ENCODE measurements at regions not wholly inside any gene's neighbourhood (a gene's known extent, or its start where the extent isn't known, plus 50 kb on each side); places are given as distances from the start of the nearest gene placed in this dataset.
"Not testable (repeated sequence)": the region's sequence is repeated elsewhere in the genome, so short reads cannot be mapped to it uniquely, and the experiment has no call there.

DNA sequence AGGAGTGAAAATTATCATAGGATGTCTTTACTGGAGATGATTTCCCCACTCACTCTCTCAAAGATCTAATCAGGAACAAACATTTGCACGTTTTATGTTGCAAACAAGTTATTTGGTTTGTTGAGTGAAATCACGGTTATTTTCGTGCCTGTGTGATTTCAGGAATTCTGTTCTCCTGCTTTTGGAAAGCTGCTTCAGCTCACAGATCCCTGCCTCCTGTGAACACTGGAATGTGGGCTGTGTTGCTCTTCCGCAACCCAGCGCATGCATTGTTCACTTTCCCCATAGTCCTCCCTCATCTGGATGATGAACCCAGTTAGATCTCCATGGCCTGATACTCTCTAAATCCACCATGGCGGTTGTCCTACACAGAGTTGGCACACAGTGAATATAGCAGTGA, 91.0 kb downstream of the PLEKHG1 start:
- Mint-ChIP-seq H3K4me3 (no peak overlapping the region), H3K4me1 (no peaks in the 10 kb centered on the region), H3K27ac (no peak overlapping the region), H3K27me3 (no peaks in the 10 kb centered on the region), H3K9me3 (no peaks in the 10 kb centered on the region), H3K36me3 (ENCODE audit: low read depth) (no peaks in the 10 kb centered on the region)
- no peak for ATAC-seq (replicated peaks)

DNA sequence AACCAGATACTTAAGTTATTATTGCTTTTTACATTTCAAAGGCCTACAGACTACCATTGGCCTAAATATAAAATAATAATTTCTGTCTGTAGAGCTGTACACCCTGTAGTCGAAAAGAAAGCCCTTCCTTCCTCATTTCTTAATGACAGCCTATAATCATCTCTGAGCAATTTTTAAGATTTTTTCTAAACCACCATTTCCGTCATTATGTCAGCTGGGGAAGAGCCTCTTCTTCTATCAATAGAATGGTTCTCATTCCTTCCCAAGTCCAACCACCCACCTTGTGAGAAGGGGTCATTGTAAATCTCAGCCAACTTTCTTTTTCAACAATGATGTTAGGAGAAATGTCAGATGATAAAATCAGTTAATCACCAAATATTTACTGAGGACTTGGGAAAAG, 91.8 kb downstream of the PLEKHG1 start:
- Mint-ChIP-seq H3K27ac (no peak overlapping the region), H3K9me3 (no peaks in the 10 kb centered on the region), H3K27me3 (no peaks in the 10 kb centered on the region), H3K36me3 (ENCODE audit: low read depth) (no peaks in the 10 kb centered on the region), H3K4me1 (no peaks in the 10 kb centered on the region), H3K4me3 (no peak overlapping the region)
- no peak for ATAC-seq (replicated peaks)

DNA sequence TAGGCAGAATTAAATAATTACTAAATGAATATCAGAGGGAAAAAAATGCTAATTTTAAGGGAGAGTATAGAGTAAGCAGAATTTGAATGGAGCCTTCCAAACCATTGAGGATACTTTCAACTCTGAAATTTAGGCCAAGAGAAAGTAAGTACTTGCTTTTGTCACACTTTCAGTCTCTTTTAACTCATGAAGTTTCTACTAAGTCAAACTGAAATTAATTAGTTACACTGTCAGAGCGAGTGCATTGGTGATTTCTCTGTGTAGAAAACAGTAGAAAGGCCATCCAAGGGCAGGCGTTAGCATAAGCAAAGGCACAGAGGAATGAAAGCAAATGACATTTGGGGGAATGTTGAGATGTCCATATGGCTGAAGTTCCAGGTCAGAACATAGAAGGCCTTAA, 92.9 kb downstream of the PLEKHG1 start:
- H3K27me3 Mint-ChIP-seq = no peaks in the 10 kb centered on the region
- H3K27ac Mint-ChIP-seq = peak overlapping the region; percentile 47
- H3K4me1 Mint-ChIP-seq = no peaks in the 10 kb centered on the region
- no peaks in the 10 kb centered on the region for H3K9me3 Mint-ChIP-seq
- peak; percentile 50 for ATAC-seq (replicated peaks)
- no peak overlapping the region for H3K4me3 Mint-ChIP-seq
- no peaks in the 10 kb centered on the region for H3K36me3 Mint-ChIP-seq (ENCODE audit: low read depth)

DNA sequence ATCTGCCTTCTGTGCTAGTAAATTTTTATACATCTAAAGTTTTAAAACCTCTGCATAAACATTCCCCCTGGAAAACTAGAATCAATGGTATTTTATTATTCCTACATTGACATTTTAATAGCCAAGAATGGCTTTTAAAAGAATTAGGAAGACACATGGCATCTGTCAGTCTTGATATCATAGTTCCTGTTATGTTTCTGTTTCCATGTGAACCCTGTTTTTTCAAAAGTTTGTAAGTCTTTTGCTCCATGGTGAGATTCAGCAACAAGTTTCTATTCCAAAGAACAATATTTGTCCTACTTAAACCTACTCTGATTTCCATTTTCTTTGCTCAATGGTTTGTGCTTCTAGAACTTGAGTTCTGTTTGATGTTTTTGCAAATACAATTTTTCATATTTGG, 95.2 kb downstream of the PLEKHG1 start:
- Mint-ChIP-seq H3K9me3 (no peaks in the 10 kb centered on the region), H3K36me3 (ENCODE audit: low read depth) (no peaks in the 10 kb centered on the region), H3K27me3 (no peaks in the 10 kb centered on the region), H3K27ac (no peak overlapping the region), H3K4me3 (no peak overlapping the region), H3K4me1 (no peaks in the 10 kb centered on the region)
- ATAC-seq (replicated peaks) = no peak

DNA sequence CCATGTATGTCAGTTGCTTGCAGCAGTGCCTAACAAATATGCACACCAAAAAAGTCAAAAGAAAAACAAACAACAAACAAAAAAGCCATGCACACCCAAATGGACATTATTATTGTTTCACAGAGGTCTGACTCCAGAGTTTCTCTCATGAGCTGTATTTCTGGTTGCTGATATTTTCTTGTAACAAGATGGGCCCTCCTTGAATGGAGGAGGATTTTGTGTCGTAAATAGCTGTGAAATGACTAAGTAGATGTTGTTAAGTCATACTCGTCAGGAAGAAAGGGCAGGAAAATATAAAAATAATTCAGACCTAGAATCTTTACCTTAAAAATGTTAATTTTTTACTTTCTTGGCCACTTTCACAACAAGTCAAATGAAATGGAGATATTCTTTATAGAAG, 96.0 kb downstream of the PLEKHG1 start:
- Mint-ChIP-seq H3K27me3 (no peaks in the 10 kb centered on the region), H3K36me3 (ENCODE audit: low read depth) (no peaks in the 10 kb centered on the region), H3K4me1 (no peaks in the 10 kb centered on the region), H3K9me3 (no peaks in the 10 kb centered on the region), H3K4me3 (no peak overlapping the region), H3K27ac (no peak overlapping the region)
- ATAC-seq (replicated peaks) = no peak

DNA sequence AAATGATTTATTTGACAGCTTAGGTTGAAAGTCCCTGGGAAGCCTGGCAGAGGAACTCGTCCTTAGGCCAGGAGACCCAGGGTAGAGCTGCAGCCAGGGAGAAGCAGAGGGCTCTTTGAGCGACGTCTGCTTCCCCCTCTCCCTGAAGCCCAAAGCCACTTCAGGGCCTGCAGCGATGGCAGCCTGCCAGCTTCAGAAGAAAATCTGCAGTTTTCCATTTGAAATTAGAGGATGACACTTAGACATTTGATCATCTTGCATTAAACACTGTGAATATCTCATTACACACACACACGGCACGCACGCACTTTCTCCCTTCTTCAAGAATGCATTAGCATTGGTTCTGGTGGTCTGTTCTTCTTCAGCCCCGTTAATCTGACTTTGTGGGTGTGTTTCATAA, 96.5 kb downstream of the PLEKHG1 start:
- no peak for ATAC-seq (replicated peaks)
- H3K36me3 Mint-ChIP-seq (ENCODE audit: low read depth) = no peaks in the 10 kb centered on the region
- H3K27ac Mint-ChIP-seq = no peak overlapping the region
- H3K9me3 Mint-ChIP-seq = no peaks in the 10 kb centered on the region
- no peaks in the 10 kb centered on the region for H3K4me1 Mint-ChIP-seq
- no peak overlapping the region for H3K4me3 Mint-ChIP-seq
- no peaks in the 10 kb centered on the region for H3K27me3 Mint-ChIP-seq

DNA sequence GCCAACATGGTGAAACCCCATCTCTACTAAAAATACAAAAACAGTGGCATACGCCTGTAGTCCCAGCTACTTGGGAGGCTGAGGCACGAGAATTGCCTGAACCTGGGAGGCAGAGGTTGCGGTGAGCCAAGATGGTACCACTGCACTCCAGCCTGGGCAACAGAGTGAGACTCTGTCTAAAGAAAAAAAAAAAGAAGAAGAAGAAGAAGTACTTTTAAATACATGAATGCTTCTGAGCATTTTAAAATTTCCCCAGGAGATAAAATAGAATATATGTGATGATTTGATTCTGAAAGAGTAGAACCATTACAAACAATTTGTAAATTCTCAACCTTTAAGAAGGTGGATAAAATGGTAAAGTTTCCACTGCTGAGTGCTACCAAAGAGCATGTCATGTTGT, 97.2 kb downstream of the PLEKHG1 start:
- H3K27ac Mint-ChIP-seq; ATAC-seq (replicated peaks); H3K4me1 Mint-ChIP-seq; H3K36me3 Mint-ChIP-seq (ENCODE audit: low read depth); H3K27me3 Mint-ChIP-seq; H3K9me3 Mint-ChIP-seq; H3K4me3 Mint-ChIP-seq: not testable (repeated sequence)

DNA sequence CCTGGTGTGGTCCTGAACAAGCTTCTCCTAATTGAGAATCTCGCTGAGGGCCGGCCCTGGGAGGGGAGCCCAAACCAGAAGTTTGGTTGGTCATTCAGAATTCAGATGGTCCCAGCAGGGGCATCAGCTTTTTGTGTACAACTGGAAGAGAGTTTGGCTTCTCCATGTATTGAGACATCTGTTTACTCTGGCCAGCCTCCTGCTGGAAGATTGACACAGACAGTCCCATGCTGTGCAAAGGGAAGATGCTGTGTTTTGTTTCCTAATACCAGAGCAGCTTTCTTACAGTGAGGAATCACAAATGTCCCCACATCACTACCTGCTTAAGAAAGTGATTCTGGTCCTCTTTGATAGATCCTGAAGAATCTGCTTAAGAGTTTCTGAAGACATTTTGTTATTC, 97.8 kb downstream of the PLEKHG1 start:
- Mint-ChIP-seq H3K36me3 (ENCODE audit: low read depth) (no peaks in the 10 kb centered on the region), H3K4me1 (no peaks in the 10 kb centered on the region), H3K9me3 (no peaks in the 10 kb centered on the region), H3K4me3 (no peak overlapping the region), H3K27me3 (no peaks in the 10 kb centered on the region), H3K27ac (no peak overlapping the region)
- ATAC-seq (replicated peaks) = no peak

DNA sequence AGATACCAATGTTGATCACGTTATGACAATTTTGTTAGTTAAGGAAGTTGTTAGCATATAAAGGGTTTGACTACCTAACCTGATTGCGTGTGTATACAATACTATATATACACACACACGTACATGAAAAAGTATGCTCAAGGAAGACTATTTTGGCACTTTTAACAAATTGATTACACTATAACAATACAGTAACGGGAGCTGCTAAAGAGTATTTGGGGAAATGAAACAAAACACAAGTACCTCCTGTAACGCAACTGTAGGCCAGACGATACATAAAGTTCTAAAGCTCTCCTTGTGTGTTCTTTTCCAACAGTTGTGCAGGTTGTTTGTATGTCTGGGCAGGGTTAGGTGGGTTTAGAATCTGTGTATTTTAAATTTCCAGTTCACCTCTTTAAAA, 98.7 kb downstream of the PLEKHG1 start:
- Mint-ChIP-seq H3K27me3 (no peaks in the 10 kb centered on the region), H3K36me3 (ENCODE audit: low read depth) (no peaks in the 10 kb centered on the region), H3K27ac (no peak overlapping the region), H3K9me3 (no peaks in the 10 kb centered on the region), H3K4me1 (no peaks in the 10 kb centered on the region), H3K4me3 (no peak overlapping the region)
- no peak for ATAC-seq (replicated peaks)

DNA sequence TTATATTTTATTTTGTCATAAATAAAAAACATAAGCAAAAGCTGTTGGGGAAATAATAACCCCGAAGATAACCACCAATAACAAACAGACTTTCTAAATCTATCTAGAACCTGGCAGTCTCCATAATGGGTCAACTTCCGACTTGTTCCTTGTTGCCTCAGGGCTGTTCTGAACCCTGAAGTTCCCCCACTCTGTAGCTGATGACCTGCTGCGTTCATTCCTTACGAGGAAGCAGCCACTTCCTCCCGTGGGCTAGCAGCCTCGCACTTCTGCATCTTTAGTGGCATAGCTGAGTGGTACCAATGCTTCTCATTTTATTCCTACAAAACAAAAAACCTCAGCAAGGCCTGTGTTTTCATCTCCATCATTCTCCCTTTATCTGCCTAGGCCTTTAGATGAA, 103.0 kb downstream of the PLEKHG1 start:
- Mint-ChIP-seq H3K4me3 (no peak overlapping the region), H3K36me3 (ENCODE audit: low read depth) (no peaks in the 10 kb centered on the region), H3K4me1 (no peaks in the 10 kb centered on the region), H3K9me3 (no peaks in the 10 kb centered on the region), H3K27me3 (no peaks in the 10 kb centered on the region), H3K27ac (no peak overlapping the region)
- ATAC-seq (replicated peaks) = no peak

DNA sequence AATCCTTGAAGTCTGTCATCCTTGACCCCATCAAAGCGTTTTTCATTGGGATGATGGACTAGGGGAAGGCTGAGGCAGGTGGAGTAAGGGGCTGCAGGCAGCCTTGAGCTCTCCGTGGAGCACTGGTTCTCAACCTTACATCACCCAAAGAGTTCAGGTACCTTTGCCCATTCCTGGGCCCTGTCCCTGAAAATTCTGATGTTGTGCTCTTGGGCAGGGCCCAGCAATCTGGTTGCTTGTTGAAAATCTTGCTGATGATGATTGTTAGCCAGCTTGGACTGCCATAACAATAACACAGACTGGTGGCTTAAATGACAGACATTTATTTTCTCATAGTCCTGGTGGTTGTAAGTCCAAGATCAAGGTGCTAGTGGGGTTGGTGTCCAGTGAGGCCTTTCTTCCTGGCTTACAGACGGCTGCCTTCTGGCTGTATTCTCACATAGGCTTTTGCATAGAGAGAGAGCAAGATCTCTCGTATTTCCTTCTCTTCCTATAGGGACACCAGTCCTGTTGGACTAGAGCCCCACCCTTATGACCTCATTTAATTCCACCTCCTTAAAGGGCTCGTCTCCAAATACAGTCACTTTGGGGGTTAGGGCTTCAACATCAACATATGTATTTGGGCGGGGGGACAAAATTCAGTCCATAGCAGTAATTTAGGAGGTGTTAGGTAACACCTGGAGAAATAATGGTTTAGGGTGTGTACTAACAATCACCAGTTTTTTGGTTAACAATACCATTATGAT, 104.9 kb downstream of the PLEKHG1 start:
- no peak overlapping the region for H3K4me3 Mint-ChIP-seq
- no peak for ATAC-seq (replicated peaks)
- H3K27ac Mint-ChIP-seq = no peak overlapping the region
- H3K27me3 Mint-ChIP-seq = no peaks in the 10 kb centered on the region
- H3K4me1 Mint-ChIP-seq = no peaks in the 10 kb centered on the region
- H3K36me3 Mint-ChIP-seq (ENCODE audit: low read depth) = no peaks in the 10 kb centered on the region
- no peaks in the 10 kb centered on the region for H3K9me3 Mint-ChIP-seq

DNA sequence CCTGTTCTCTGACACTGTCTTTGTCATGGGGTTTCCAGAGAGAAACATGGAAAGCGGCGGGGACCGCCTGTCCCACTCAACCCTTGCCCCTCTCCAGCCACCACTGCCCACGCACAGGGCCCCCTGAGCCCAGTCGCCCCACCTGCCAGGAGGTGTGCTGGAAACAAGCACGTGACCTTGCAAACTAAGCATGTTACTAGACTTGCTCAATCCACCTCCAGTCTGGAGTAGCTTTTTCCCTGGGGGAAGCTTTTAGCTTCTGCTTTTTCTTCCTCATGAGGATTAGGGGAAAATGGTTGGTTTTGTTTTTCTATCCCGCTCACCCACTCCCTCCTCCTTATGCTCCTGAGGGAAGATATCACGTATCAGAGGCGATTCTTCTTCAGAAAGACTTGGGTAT, 105.7 kb downstream of the PLEKHG1 start:
- Mint-ChIP-seq H3K36me3 (ENCODE audit: low read depth) (no peaks in the 10 kb centered on the region), H3K27me3 (no peaks in the 10 kb centered on the region), H3K4me3 (no peak overlapping the region), H3K9me3 (no peaks in the 10 kb centered on the region), H3K27ac (no peak overlapping the region), H3K4me1 (no peaks in the 10 kb centered on the region)
- ATAC-seq (replicated peaks) = no peak

DNA sequence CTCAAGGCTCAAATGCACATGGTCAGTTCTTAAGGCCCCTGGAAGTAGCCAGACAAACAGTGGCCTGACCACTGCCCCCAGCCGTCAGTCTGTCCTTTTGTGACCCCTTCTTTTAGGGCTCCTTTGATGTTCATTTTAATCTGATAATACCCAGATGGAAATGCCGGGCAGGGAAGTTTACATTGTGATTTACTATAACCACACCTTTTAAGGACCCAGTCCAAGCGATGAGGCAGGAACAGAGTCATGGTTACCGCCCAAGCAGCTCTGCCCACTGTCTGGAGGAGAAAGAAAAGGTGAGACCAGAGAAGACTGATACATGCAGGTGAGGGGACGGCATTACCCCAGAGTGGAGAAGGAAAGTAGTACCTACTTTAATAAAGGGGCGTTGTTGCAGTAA, 110.6 kb downstream of the PLEKHG1 start:
- Mint-ChIP-seq H3K4me3 (no peak overlapping the region), H3K27ac (no peak overlapping the region), H3K27me3 (no peaks in the 10 kb centered on the region), H3K9me3 (no peaks in the 10 kb centered on the region), H3K36me3 (ENCODE audit: low read depth) (no peaks in the 10 kb centered on the region), H3K4me1 (no peaks in the 10 kb centered on the region)
- ATAC-seq (replicated peaks) = no peak

DNA sequence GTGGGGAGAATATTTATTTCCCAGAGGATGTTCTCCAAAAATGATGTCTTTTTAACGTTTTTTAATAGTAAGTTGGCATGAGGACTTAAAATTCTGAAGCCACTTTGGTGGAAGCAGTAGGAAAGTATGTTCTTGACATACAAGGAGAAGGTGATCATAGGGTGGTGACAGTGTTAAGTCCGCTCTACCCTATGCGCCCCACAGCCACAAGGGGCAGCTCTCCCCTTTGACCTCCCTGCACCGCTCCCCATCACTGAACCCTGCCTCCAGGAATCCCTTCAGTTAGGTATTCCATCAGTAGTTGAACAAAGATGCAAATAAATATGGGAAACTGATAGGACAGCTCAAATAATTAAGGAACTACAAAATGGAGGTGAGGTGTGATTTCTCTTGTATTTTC, 111.4 kb downstream of the PLEKHG1 start:
- no peaks in the 10 kb centered on the region for H3K27me3 Mint-ChIP-seq
- H3K36me3 Mint-ChIP-seq (ENCODE audit: low read depth) = no peaks in the 10 kb centered on the region
- H3K4me1 Mint-ChIP-seq = no peaks in the 10 kb centered on the region
- no peak overlapping the region for H3K4me3 Mint-ChIP-seq
- no peak overlapping the region for H3K27ac Mint-ChIP-seq
- ATAC-seq (replicated peaks) = no peak
- no peaks in the 10 kb centered on the region for H3K9me3 Mint-ChIP-seq

DNA sequence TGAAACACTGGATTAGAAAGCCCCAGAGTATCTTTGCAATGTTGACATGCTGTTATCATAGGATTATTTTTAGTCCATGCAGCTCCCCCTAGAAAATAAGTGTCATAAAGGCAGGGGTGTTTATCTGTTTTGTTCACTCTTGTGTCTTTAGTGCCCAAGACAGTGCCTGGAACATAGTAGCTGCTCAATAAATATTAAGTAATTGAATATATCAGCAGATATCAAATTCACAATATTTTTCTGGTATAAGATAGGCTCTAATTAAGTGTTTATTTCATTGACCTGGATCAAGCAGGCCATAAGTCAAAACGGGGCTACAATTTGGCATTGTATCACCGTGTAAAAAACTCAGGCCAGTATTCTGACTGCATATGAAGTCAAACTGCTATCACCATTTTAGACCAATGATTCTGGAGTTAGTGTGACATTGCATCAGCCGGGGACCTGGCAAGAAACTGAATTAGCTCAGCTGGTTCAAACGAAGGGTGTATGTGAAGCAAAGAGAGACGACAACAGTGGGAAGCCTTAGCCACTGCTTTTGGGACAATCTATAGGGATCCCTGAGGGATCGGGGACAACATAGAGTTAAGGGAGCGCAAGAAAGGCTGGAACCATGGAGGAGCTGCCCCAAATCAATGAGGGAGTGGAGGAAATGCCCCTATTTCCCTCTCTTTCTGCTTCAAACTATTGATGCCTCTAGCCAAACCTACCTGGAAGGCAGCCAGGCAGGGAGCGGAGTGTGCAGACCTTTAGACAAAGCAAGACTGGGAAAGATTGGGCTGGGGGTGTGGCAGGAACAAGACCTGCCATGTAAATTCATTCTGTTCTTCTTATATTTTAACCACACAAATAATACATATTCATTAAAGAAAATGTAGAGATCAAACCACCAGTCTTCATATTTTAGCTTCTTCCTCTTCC, 112.2 kb downstream of the PLEKHG1 start:
- no peak for ATAC-seq (replicated peaks)
- no peaks in the 10 kb centered on the region for H3K36me3 Mint-ChIP-seq (ENCODE audit: low read depth)
- no peaks in the 10 kb centered on the region for H3K27me3 Mint-ChIP-seq
- peaks cover 3% of the 10 kb centered on the region for H3K4me1 Mint-ChIP-seq
- no peak overlapping the region for H3K27ac Mint-ChIP-seq
- no peak overlapping the region for H3K4me3 Mint-ChIP-seq
- no peaks in the 10 kb centered on the region for H3K9me3 Mint-ChIP-seq

Measured in activated T-helper 17 cell treated with anti-CD3 and anti-CD28 coated beads, Interleukin-2, amount 50 U/mL, for 72 hours (primary cell).